ENCODE measurements at regions not wholly inside any gene's neighbourhood (a gene's known extent, or its start where the extent isn't known, plus 50 kb on each side); places are given as distances from the start of the nearest gene placed in this dataset.

DNA sequence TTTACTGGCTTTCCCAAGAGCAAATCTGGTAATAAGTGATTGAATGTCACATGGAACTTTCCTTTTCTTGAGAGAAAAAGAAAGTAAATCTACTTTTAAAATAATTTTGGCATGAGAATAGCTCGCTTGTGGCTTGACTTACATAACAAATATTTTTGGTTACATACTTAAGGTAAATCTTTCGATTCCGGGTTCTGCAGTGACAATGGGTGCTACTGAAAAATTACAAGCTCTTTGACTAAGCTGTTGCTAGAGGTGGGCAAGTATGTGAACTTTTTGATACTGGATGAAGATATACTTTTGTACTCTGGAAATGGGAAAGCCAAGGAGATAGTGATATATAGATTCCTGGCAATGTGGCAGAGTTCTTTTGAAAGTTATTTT is 51.9 kb upstream of the OTOL1 start:
- no peak for DNase-seq

- no peak for DNase-seq
Observed at GRCh38 chr3:161443921-161444693, 52.5 kb upstream of the OTOL1 start.

- no peak for DNase-seq
Observed at GRCh38 chr3:161430307-161430706, 59.0 kb upstream of the SPTSSB start.

DNA sequence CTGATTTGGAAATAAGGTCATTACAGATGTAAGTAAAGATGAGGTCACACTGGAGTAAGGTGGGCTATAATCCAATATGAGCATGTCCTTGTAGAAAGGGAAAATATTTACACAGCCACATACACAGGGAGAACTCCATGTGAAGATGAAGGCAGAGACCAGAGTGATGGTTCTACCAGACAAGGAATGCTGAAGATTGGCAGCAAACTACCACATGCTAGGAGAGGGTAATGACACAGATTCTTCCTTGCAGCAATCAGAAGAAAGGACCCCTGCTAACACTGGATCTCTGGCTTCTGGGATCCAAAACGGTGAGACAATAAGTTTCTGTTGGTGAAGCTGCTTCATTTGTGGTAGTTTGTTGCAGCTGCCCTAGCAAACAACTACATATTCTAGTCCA is 56.0 kb upstream of the SPTSSB start:
- DNase-seq: no peak

- DNase-seq: no peak
Observed at GRCh38 chr3:161426758-161427157, 55.4 kb upstream of the SPTSSB start.

GRCh38 chr3:161423911-161424522 is 52.7 kb upstream of the SPTSSB start:
- DNase-seq: peak; percentile 64

GRCh38 chr3:161422171-161422700 is 50.9 kb upstream of the SPTSSB start:
- no peak for DNase-seq
